Activated CD4-positive, alpha-beta T cell treated with anti-CD3 and anti-CD28 coated beads, Interleukin-2, amount 10 ng/mL, durations not matched to agents 7 days and 5 days (primary cell): ENCODE measurements at regions not wholly inside any gene's neighbourhood (a gene's known extent, or its start where the extent isn't known, plus 50 kb on each side); places are given as distances from the start of the nearest gene placed in this dataset.

Experiments used
- CTCF ChIA-PET: fragments of 350-600 bp; sonication (Branson Sonifier 250); formaldehyde crosslinking; loops from one replicate; lab custom pipeline; 2021; ENCODE audit warnings: antibody characterized with exemption; lab: Charles Lee
- POLR2A ChIA-PET: fragments of 350-600 bp; sonication (Branson Sonifier 250); formaldehyde crosslinking; loops from one replicate; lab custom pipeline; 2021; ENCODE audit warnings: antibody characterized with exemption; lab: Charles Lee
- DNase-seq: peaks from one replicate; pipeline ENCODE4 v3.0.0-alpha.2; 2020
- H3K27ac Mint-ChIP-seq: one replicate; pipeline ENCODE4 v1.8.0; 2021; ENCODE audit warnings: mild to moderate bottlenecking, moderate library complexity, mixed read lengths
- H3K27me3 Mint-ChIP-seq: one replicate; pipeline ENCODE4 v1.8.0; 2021; ENCODE audit warnings: mixed read lengths
- H3K36me3 Mint-ChIP-seq: one replicate; pipeline ENCODE4 v1.8.0; 2021; ENCODE audit warnings: low read depth, mixed read lengths
- H3K4me1 Mint-ChIP-seq: one replicate; pipeline ENCODE4 v1.8.0; 2021; ENCODE audit warnings: mixed read lengths
- H3K4me3 Mint-ChIP-seq: one replicate; pipeline ENCODE4 v1.8.0; 2021; ENCODE audit warnings: mild to moderate bottlenecking, moderate library complexity, mixed read lengths
- H3K9me3 Mint-ChIP-seq: one replicate; pipeline ENCODE4 v1.8.0; 2021; ENCODE audit warnings: mixed read lengths

- H3K4me3 Mint-ChIP-seq: no peak overlapping the region
- POLR2A ChIA-PET: interaction anchor here (0.6 kb wide), 1 partner anchor 20 kb away, joined by 3 read pairs; no protein-coding TSS in a partner anchor
These were observed 88.0 kb downstream of the NAA11 start for GRCh38 chr4:79237851-79238250.

GRCh38 chr4:79236785-79237184 lies 89.1 kb downstream of the NAA11 start:
- Mint-ChIP-seq H3K27me3 (peaks cover 2% of the 10 kb centered on the region), H3K4me1 (no peaks in the 10 kb centered on the region), H3K4me3 (no peak overlapping the region), H3K9me3 (no peaks in the 10 kb centered on the region), H3K36me3 (no peaks in the 10 kb centered on the region), H3K27ac (no peak overlapping the region)
- DNase-seq: no peak
- CTCF ChIA-PET: no interaction called here
- POLR2A ChIA-PET: no interaction called here

More at GRCh38 chr4:79237851-79238250, 88.0 kb downstream of the NAA11 start:
- DNase-seq: no peak
- Mint-ChIP-seq H3K27me3 (peaks cover 2% of the 10 kb centered on the region), H3K4me1 (no peaks in the 10 kb centered on the region), H3K27ac (no peak overlapping the region), H3K9me3 (no peaks in the 10 kb centered on the region), H3K36me3 (no peaks in the 10 kb centered on the region)
- CTCF ChIA-PET: no interaction called here

DNA sequence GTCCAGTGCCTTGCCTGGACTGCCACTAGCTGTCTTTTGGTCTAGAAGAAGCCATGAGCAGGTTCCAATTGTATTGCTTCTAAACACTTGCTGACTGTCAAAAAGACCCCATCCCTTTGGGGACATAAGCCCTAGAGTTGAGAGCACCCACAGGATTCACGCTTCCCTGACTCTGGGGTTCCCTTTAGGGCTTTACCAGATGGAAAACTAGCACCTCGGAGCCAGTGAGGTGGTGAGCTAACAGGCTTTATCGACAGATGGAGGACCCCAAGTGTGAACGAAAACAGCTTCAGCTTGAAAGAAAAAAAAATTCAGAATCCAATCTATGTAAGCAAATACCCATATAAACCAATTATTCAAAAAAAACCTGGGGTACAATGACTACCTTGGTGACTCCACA lies 90.8 kb downstream of the NAA11 start:
- no peaks in the 10 kb centered on the region for H3K4me1 Mint-ChIP-seq
- DNase-seq: no peak
- peaks cover 2% of the 10 kb centered on the region for H3K27me3 Mint-ChIP-seq
- no peaks in the 10 kb centered on the region for H3K36me3 Mint-ChIP-seq
- POLR2A ChIA-PET: no interaction called here
- CTCF ChIA-PET: no interaction called here
- no peaks in the 10 kb centered on the region for H3K9me3 Mint-ChIP-seq
- no peak overlapping the region for H3K27ac Mint-ChIP-seq
- no peak overlapping the region for H3K4me3 Mint-ChIP-seq

GRCh38 chr4:79233820-79234219 lies 92.0 kb downstream of the NAA11 start:
- ChIA-PET CTCF (no interaction called here), POLR2A (no interaction called here)
- Mint-ChIP-seq H3K4me1 (no peaks in the 10 kb centered on the region), H3K4me3 (no peak overlapping the region), H3K27ac (no peak overlapping the region), H3K9me3 (no peaks in the 10 kb centered on the region), H3K36me3 (no peaks in the 10 kb centered on the region), H3K27me3 (peaks cover 2% of the 10 kb centered on the region)
- DNase-seq: no peak

DNA sequence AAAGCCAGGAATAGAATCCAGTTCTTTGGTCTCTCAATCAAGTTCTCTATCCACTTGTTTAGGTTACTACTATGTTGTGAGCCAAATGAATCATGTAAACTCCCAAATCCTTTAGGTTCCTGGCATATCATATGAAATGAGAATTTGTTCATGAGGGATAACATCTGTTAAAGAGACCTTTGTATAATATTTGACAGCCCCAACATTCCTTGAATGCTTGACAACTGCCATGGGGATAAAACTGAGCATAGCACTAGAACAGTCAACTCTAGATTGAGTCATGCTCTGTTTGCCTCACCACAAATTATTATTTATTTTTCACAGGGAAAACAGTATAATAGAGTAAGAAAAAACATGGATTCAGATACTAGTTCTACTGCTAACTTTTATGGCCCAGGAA lies 93.3 kb downstream of the NAA11 start:
- no peaks in the 10 kb centered on the region for H3K9me3 Mint-ChIP-seq
- H3K36me3 Mint-ChIP-seq: no peaks in the 10 kb centered on the region
- H3K4me3 Mint-ChIP-seq: no peak overlapping the region
- H3K27me3 Mint-ChIP-seq: no peaks in the 10 kb centered on the region
- DNase-seq: no peak
- ChIA-PET CTCF (interaction anchor here (1.2 kb wide), 1 partner anchor 21 kb away, joined by 3 read pairs; no protein-coding TSS in a partner anchor), POLR2A (no interaction called here)
- no peak overlapping the region for H3K27ac Mint-ChIP-seq
- H3K4me1 Mint-ChIP-seq: no peaks in the 10 kb centered on the region

GRCh38 chr4:79227860-79228259 lies 98.0 kb downstream of the NAA11 start:
- no peaks in the 10 kb centered on the region for H3K4me1 Mint-ChIP-seq
- ChIA-PET POLR2A (no interaction called here), CTCF (no interaction called here)
- H3K9me3 Mint-ChIP-seq: no peaks in the 10 kb centered on the region
- H3K27ac Mint-ChIP-seq: no peak overlapping the region
- H3K4me3 Mint-ChIP-seq: no peak overlapping the region
- no peaks in the 10 kb centered on the region for H3K27me3 Mint-ChIP-seq
- no peaks in the 10 kb centered on the region for H3K36me3 Mint-ChIP-seq
- DNase-seq: no peak

- CTCF ChIA-PET: no interaction called here
- H3K27me3 Mint-ChIP-seq: no peaks in the 10 kb centered on the region
- POLR2A ChIA-PET: no interaction called here
- H3K4me1 Mint-ChIP-seq: no peaks in the 10 kb centered on the region
- no peaks in the 10 kb centered on the region for H3K9me3 Mint-ChIP-seq
- no peak overlapping the region for H3K4me3 Mint-ChIP-seq
- DNase-seq: no peak
- H3K27ac Mint-ChIP-seq: no peak overlapping the region
- H3K36me3 Mint-ChIP-seq: no peaks in the 10 kb centered on the region
These were observed 100.5 kb downstream of the NAA11 start for GRCh38 chr4:79225360-79225759.

- no peaks in the 10 kb centered on the region for H3K36me3 Mint-ChIP-seq
- no peak overlapping the region for H3K27ac Mint-ChIP-seq
- H3K4me1 Mint-ChIP-seq: no peaks in the 10 kb centered on the region
- H3K27me3 Mint-ChIP-seq: no peaks in the 10 kb centered on the region
- no peak overlapping the region for H3K4me3 Mint-ChIP-seq
- POLR2A ChIA-PET: no interaction called here
- DNase-seq: no peak
- no peaks in the 10 kb centered on the region for H3K9me3 Mint-ChIP-seq
- CTCF ChIA-PET: no interaction called here
These were observed 101.1 kb downstream of the NAA11 start for GRCh38 chr4:79224777-79225104.

- no peaks in the 10 kb centered on the region for H3K9me3 Mint-ChIP-seq
- ChIA-PET CTCF (no interaction called here), POLR2A (no interaction called here)
- H3K4me1 Mint-ChIP-seq: no peaks in the 10 kb centered on the region
- no peaks in the 10 kb centered on the region for H3K36me3 Mint-ChIP-seq
- no peaks in the 10 kb centered on the region for H3K27me3 Mint-ChIP-seq
- no peak overlapping the region for H3K4me3 Mint-ChIP-seq
- no peak for DNase-seq
- H3K27ac Mint-ChIP-seq: no peak overlapping the region
These were observed 101.7 kb downstream of the NAA11 start for GRCh38 chr4:79223993-79224776.

DNA sequence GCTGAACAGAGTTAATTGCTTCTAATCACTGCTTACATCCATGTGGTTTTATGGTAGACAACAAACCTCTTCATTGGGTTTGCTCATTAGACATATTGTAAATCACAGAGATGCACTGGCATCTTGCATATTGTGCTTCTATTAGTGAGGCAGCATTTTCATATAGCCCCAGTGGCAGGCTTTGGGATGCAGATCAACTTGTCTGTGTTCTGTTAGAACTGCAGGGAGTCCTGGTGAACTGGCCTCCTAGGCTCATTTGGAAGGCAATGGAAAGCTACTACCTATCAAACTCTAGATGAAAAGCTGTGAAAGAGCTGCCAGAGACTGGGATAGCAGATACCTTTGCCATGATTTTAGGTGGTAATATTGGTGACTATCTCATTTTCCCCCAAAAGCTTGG lies 108.8 kb downstream of the NAA11 start:
- DNase-seq: no peak
- Mint-ChIP-seq H3K4me3 (no peak overlapping the region), H3K9me3 (no peaks in the 10 kb centered on the region), H3K36me3 (no peaks in the 10 kb centered on the region), H3K4me1 (no peaks in the 10 kb centered on the region), H3K27ac (no peak overlapping the region), H3K27me3 (no peaks in the 10 kb centered on the region)
- ChIA-PET CTCF (interaction anchor here (0.8 kb wide), 1 partner anchor 46 kb away, joined by 3 read pairs; no protein-coding TSS in a partner anchor), POLR2A (no interaction called here)

- ChIA-PET POLR2A (no interaction called here), CTCF (no interaction called here)
- Mint-ChIP-seq H3K36me3 (no peaks in the 10 kb centered on the region), H3K4me3 (no peak overlapping the region), H3K27ac (no peak overlapping the region), H3K27me3 (no peaks in the 10 kb centered on the region), H3K9me3 (no peaks in the 10 kb centered on the region), H3K4me1 (no peaks in the 10 kb centered on the region)
- no peak for DNase-seq
These were observed 112.2 kb downstream of the NAA11 start for GRCh38 chr4:79213702-79214101.

DNA sequence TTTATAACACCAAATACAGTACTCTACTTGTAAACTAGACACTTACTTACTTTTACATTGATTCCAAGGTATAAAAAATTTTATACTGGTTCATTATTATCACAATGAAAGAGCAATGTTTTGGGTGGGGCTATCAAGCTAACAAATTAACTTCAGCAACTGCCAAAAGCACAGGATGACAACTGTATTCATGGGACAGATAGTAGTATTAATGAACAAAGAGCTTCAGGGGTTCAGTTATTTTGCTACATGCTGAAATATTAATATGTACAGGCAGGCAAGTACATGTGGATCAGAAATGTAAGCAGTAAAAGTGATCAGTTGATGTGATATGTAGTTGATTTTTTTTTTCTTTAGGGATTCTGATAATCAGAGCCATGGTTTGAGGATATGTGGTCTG lies 112.9 kb downstream of the NAA11 start:
- CTCF ChIA-PET: no interaction called here
- POLR2A ChIA-PET: no interaction called here
- Mint-ChIP-seq H3K4me1 (no peaks in the 10 kb centered on the region), H3K36me3 (no peaks in the 10 kb centered on the region), H3K27ac (no peak overlapping the region), H3K27me3 (no peaks in the 10 kb centered on the region), H3K4me3 (no peak overlapping the region), H3K9me3 (no peaks in the 10 kb centered on the region)
- DNase-seq: no peak

GRCh38 chr4:79212311-79212710 lies 113.5 kb downstream of the NAA11 start:
- Mint-ChIP-seq H3K4me1 (no peaks in the 10 kb centered on the region), H3K36me3 (no peaks in the 10 kb centered on the region), H3K27me3 (no peaks in the 10 kb centered on the region), H3K9me3 (no peaks in the 10 kb centered on the region), H3K27ac (no peak overlapping the region), H3K4me3 (no peak overlapping the region)
- POLR2A ChIA-PET: no interaction called here
- no peak for DNase-seq
- CTCF ChIA-PET: no interaction called here

DNA sequence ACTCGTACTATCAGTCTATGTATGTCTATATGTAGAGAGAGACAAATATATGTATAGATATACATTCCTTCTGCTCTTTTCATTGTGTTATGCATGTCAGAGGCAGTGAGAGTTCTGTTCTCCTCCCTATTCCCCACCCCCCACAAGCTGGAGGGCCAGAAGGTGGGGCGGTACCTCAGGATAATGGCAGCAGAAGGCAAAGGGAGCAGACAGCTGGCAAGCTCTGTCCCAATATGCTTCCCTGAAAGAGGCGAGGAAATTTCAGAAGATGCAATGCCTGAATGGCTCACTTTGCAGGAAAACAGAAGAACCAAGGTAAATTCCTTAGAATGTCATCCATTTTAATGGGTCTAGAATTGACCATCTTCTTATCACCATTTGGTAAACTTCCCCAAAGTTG lies 114.4 kb downstream of the NAA11 start:
- DNase-seq: no peak
- ChIA-PET CTCF (interaction anchor here (1.1 kb wide), 1 partner anchor 21 kb away, joined by 3 read pairs; no protein-coding TSS in a partner anchor), POLR2A (no interaction called here)
- H3K4me3 Mint-ChIP-seq: no peak overlapping the region
- no peaks in the 10 kb centered on the region for H3K4me1 Mint-ChIP-seq
- no peaks in the 10 kb centered on the region for H3K9me3 Mint-ChIP-seq
- no peaks in the 10 kb centered on the region for H3K36me3 Mint-ChIP-seq
- no peaks in the 10 kb centered on the region for H3K27me3 Mint-ChIP-seq
- H3K27ac Mint-ChIP-seq: no peak overlapping the region
